HG02852 (cell line): ENCODE measurements at regions not wholly inside any gene's neighbourhood (a gene's known extent, or its start where the extent isn't known, plus 50 kb on each side); places are given as distances from the start of the nearest gene placed in this dataset.

Source experiments
- ATAC-seq: cut with Tn5 transposase; IDR thresholded peaks from one replicate; pipeline ENCODE4 v1.9.1; 2021; ENCODE audit warnings: mild to moderate bottlenecking, moderate library complexity; ENCODE audit not compliant: unreplicated experiment

DNA sequence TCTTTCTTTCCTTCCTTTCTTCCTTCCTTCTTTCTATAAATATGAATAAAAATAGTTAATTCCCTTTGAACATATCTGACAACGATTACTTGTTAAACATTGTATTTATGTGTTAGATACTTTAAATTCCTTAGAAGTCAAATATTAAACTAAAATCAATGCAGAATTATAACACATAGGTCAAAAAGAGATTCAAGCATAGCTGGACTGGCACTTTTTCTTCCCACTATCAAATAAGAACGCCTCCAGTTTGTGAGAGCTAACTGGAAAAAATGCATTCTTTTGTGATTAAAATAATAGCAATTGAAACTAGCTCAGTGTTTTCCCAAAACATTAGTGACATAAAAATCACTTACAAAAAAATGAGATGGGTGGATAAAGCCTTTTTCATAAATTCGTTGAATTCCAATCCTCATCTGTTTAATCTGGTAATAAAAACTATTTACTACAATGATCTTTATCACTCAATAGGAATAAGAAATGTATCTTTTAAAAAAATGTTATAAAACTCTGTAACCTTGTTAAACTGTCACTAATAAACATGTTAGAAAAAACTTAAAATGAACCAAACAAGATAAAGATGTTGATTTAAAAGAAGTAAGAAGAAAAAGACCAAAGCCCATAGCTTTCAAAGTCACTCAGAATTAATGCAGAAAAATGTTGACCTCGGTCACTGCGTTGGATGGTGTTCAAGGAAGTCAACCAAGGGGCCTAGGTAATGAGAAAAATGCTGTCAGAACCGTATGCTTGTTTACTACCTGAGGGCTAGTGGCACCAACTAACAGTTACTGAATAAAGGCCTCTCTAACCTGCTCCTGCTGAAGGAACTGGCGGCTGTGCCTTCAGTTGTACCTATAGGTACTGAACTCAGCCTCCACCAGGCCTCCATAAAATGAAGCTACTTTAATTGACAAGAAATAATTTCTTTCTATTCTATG lies 1039.5 kb upstream of the SLC10A2 start:
- no peak for ATAC-seq

GRCh38 chr13:104099750-104100149 lies 1033.5 kb upstream of the SLC10A2 start:
- no peak for ATAC-seq

DNA sequence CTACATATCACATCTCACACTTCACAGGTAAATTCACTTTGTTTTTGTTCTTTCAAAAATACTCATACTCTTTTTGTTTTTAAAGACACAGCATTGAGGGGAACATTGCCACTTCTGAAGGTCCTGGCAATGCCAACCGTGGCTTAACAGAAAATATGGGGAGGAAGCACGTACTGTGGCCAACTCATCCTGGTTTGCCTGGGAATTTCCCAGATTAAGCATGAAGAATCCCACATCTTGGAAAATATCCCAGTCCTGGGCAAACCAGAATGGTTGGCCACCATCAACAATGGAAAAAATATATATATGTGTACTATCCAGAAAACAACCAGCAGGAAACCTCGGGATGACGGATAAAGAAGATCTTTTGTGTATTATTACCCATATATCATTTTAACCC lies 1032.2 kb upstream of the SLC10A2 start:
- ATAC-seq = no peak

GRCh38 chr13:104086759-104087158 lies 1020.5 kb upstream of the SLC10A2 start:
- no peak for ATAC-seq

DNA sequence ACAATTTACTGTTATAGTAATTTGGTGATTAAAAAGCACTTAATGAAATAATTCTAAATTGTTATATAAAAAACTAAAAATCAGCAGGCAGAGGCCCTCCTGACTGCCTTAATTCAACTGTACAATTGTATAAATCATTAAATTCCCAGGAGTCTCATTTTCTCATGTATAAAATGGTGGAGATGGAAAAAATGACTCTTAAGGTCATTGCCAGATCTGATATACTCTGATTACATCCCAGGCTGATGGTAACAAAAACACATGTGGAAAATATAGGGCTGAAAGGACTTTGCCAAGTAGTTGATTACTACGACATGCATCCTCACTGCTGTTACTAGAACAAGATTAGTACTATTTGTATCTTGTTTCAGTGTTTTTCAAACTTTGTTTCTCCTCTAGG lies 1020.0 kb upstream of the SLC10A2 start:
- no peak for ATAC-seq

GRCh38 chr13:104085611-104086010 lies 1019.4 kb upstream of the SLC10A2 start:
- no peak for ATAC-seq

DNA sequence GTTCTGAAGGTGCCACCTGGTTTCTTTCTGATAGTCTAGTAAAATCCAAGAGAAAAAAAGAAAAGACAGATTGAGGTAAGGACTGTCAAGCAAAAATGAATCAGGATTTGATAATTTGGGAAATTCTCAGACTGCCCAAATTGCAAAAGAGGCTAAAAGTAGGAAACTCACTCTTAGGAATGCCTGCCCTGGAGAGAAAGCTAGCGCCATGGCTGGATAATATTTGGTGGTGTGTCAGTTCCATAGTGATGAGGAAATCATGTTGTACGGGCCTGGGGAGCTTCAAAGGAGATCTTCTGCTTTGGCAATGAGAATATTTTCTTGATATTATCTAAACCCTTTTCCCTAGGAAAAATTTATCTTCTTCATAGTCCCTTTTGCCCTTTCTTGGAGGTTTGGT lies 1008.1 kb upstream of the SLC10A2 start:
- no peak for ATAC-seq

- ATAC-seq = no peak
Measured at GRCh38 chr13:104071806-104072205, 1005.6 kb upstream of the SLC10A2 start.

DNA sequence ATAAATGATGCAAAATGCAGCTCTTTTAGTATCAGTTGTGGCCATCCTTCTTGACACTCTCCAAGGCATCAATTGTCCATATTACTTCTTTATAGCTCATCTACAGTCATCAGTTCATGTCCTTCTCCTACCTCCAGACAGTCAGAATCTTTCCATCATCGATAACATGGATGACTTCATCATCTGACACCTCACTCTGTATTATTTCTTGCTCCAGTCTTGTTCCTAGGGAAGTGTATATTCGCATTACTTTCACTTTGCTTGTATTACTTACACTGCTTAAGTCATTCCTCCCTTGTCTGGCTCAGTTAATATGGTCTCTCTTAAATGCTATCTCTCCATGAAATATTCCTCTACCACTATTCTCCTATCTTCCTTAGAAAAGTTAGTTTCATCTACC lies 999.1 kb upstream of the SLC10A2 start:
- ATAC-seq = no peak

- no peak for ATAC-seq
Measured at GRCh38 chr13:104057861-104058260, 991.6 kb upstream of the SLC10A2 start.

DNA sequence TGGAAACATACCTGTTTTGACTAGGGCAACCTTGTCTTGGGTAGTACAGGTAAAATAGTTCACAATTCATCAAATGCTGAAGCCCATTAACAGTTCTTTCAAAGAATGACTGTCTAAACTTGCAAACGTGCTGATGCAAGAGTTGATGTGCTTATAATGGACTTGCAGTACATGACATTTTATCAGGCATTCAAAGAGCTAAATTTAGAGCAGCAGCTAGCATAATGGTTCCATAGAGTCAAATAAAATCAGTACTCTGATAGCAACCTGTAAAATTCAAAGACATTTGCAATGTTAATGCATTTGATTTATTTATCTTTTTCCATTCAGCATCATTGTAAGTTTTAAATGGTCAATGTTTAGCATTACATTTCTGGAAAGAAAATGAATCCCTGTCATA lies 979.7 kb upstream of the SLC10A2 start:
- ATAC-seq = no peak

DNA sequence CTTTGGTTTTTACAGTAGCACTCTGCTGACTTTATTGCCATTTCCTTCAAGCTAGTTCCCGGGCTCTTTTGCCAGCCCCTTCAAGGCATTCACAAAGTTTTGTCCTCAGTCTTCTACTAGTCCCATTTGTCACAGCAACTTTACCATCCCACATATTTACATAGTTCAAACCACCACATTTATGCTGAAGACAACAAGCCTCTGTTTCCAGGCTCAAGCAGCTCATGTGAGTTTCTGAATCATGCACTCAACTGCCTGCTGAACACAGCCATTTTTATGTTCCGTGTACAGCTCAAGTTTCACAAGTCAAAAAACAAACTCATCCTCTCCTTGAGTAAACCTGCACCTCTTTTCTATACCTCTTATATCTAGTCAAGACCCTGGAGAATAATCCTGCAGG lies 977.0 kb upstream of the SLC10A2 start:
- ATAC-seq = no peak

- no peak for ATAC-seq
Measured at GRCh38 chr13:104034891-104035290, 968.7 kb upstream of the SLC10A2 start.

- no peak for ATAC-seq
Measured at GRCh38 chr13:104025303-104025702, 959.1 kb upstream of the SLC10A2 start.

GRCh38 chr13:104024416-104025170 lies 958.4 kb upstream of the SLC10A2 start:
- ATAC-seq = no peak

DNA sequence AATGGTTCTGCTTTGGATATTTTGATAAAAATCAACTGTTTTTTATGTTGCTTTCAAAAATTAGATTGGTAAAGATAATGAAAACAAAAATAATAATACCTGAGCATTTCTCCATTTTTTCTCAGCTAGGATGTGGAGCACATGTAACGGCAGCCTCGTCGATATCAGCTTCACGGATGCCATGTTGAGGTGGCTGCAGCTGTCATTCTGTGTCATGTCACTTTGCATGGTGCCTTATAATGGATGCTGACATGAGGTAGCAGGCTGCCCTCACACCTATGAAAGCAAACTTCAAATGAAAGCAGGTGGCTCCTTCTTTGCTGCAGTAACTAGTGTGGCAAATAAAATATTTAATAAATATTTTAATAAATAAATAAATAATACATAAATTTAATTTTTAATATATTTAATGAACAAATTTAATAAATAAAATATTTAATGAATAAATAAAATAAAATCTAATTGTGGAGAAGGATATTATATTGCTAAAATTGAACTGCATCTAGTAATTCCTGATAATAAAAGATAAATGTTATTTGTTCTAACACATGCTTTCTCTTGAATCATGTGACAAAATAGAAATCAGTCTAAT lies 955.7 kb upstream of the SLC10A2 start:
- ATAC-seq = no peak

- no peak for ATAC-seq
Measured at GRCh38 chr13:104017317-104017716, 951.1 kb upstream of the SLC10A2 start.

- no peak for ATAC-seq
Measured at GRCh38 chr13:104015646-104016396, 949.6 kb upstream of the SLC10A2 start.

GRCh38 chr13:104014803-104015645 lies 948.8 kb upstream of the SLC10A2 start:
- no peak for ATAC-seq
